ENCODE measurements at regions not wholly inside any gene's neighbourhood (a gene's known extent, or its start where the extent isn't known, plus 50 kb on each side); places are given as distances from the start of the nearest gene placed in this dataset.

GRCh38 chr2:129642526-129643043, 336.9 kb upstream of the RAB6C start:
- no peak for TF ChIP-seq CTCF (IDR thresholded peaks at IDR 0.05)
- TF ChIP-seq RAD21 (IDR thresholded peaks at IDR 0.05; ENCODE audit: low read length), result no peak
- no peak for TF ChIP-seq EP300 (IDR thresholded peaks at IDR 0.05; ENCODE audit: borderline replicate concordance in 1 of 2, low read depth in 1 of 2, low read length in 1 of 2)
- no peak for TF ChIP-seq MEF2A (IDR thresholded peaks at IDR 0.05; ENCODE audit: borderline replicate concordance, low read depth)
- no peak for TF ChIP-seq SMC3 (IDR thresholded peaks at IDR 0.05; ENCODE audit: low read depth, low read length)
- no peak for TF ChIP-seq TAF1 (IDR thresholded peaks at IDR 0.05; ENCODE audit: borderline replicate concordance, low read depth, low read length)
- TF ChIP-seq REST (IDR thresholded peaks at IDR 0.05; ENCODE audit: low read depth, low read length), result no peak
- no peak for TF ChIP-seq MAX (IDR thresholded peaks at IDR 0.05; ENCODE audit: low read depth)
- TF ChIP-seq RCOR1 (IDR thresholded peaks at IDR 0.05; ENCODE audit: low read length), result no peak
- TF ChIP-seq SIN3A (IDR thresholded peaks at IDR 0.05; ENCODE audit: borderline replicate concordance, low read depth, low read length), result no peak
- no peak for TF ChIP-seq RXRA (IDR thresholded peaks at IDR 0.05; ENCODE audit: borderline replicate concordance, low read depth)
- TF ChIP-seq ELF1 (IDR thresholded peaks at IDR 0.05), result no peak

Measured in SK-N-SH (cell line).